NCI-H128 (cell line): ENCODE measurements at regions not wholly inside any gene's neighbourhood (a gene's known extent, or its start where the extent isn't known, plus 50 kb on each side); places are given as distances from the start of the nearest gene placed in this dataset.
"Not testable (repeated sequence)": the region's sequence is repeated elsewhere in the genome, so short reads cannot be mapped to it uniquely, and the experiment has no call there.

Source experiments
- DNase-seq: peaks from one replicate; lab custom pipeline; 2025; ENCODE audit not compliant: unreplicated experiment; lab: John Stamatoyannopoulos, UW

DNA sequence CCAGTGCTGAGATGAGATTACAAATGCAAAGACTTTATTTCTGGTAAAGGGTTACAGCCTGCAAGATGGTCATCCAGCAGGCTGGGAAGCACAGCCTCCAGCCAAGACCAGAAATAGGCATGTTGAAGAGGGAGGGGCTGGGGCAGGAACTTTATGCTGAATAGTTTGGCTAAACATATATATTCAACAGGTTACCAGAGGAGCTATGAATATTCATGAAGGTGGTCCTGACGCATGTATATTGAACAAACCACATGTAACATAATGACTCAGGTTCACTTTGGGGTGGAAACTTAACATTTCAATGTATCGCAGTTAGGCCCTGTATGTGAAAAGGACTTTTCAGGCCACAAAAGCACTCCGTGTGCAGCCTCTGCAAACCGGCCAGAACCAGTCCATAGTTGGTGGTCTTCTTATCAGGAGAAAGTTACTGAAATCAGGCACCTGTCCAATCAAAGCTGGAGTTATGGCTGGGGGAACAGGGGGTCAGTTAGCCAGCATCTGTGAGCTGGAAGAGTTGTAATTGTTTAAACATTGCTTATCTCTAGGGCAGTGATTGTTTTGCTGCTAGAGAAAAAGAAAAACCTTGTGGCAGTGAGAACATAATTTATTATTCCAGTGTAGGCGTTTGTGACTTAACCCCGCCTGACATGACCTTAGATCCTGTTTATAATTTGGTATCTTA lies 372.9 kb upstream of the AUTS2 start:
- no peak for DNase-seq

DNA sequence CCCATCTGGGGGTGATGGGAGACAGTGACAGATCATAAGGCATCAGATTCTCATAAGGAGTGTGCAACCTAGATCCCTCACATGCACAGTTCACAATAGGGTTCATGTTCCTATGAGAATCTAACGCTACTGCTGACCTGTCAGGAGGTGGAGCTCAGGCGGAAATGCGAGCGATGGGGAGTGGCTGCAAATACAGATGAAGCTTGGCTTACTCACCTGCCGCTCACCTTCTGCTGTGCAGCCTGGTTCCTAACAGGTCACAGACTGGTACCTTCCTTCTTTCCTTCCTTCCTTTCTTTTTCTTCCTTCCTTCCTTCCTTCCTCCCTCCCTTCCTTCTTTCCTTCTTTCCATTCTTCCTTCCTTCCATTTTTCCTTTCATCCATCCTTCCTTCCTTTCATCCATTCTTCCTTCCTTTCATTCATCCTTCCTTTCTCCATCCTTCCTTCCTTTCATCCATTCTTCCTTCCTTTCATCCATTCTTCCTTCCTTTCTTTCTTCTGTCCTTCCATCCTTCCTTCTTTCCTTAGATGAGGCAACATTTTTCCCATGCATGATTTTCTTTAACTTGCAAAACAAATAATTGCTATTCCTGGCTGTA lies 370.0 kb upstream of the AUTS2 start:
- no peak for DNase-seq

DNA sequence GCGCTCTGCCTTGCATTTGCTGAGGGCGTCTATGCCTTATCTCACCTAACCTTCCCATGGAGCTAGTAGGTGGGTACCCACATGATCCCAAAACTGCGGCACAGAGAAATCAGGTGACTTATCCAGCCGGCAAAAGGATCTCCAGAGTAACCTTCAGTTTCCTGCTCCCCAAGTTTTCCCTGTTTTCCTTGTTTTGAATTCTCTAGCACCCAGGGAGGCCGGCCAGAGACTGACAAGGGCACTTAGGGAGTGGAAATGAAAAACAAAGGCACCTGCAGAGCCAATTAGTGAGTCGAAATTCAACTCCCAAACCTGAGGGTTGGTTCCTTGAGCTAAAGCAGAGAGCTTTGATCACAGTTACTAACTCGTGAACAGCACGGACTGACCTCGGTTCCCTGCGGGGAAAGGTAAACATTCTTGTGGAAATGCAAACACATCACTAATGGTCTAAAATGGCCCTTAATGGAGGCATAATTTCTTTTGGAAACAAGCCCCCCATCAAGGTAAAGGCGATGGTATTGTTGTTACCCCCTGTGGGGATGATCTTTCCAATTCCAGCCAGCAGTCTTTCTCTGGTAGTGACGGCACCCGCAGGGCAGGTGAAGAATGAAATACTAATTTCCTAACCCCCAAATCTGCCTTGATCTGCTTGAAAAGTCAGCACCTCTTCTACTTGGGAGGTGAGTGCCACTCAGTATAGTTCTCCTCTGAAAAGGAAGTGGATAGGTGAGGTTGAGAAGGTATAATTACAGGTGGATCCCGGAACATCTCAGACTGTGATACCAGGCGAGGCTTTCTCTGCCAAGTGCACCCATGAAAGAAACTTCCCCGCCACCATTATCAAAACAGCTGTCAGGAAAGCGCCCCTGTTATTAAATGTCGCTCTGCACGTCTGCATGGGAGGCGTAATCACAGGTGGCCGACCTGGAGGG lies 365.6 kb upstream of the AUTS2 start:
- peak; percentile 97 for DNase-seq

GRCh38 chr7:69237541-69237940 lies 360.7 kb upstream of the AUTS2 start:
- no peak for DNase-seq

GRCh38 chr7:69243016-69243415 lies 355.3 kb upstream of the AUTS2 start:
- DNase-seq, result no peak

DNA sequence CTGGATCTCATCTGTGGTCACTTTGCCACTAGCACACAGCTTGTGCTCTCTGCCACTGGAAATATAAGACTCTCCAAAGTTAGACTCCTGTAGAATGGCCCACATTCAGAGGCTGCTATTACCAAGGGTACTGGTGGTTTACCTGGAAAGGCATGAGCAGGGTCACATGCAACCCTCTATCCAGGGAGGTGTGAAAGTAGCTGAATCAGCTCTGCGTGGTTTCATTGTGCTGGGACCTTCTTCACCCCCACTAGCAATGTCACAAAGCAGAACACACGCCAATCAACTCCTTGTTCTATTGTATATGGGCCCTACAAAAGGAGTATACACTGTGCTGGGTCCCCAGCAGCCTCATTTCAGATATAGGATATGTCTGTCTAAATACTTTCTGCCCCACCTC lies 353.6 kb upstream of the AUTS2 start:
- DNase-seq, result no peak

DNA sequence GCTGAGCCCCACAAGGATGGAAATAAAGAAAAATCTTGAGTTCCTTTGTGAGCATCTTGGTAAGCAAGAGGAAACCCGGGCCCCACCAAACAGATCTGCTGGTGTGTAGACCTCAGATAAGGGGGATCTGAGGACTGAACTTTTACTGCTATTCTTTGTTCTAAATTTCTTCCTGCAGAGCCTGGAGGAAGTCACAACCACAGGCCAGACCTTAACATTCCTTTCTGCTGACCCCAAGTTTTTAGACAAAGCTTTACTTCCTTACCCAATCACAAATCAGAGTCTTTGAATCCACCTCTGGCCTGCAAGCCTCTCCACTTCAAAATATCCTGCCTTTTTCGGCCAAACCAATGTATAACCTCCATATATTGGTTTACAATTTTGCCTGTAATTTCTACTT lies 352.6 kb upstream of the AUTS2 start:
- DNase-seq, result no peak

- no peak for DNase-seq
Measured at GRCh38 chr7:69246758-69247157, 351.5 kb upstream of the AUTS2 start.

- not testable (repeated sequence) for DNase-seq
Measured at GRCh38 chr7:69248382-69248828, 349.9 kb upstream of the AUTS2 start.

- no peak for DNase-seq
Measured at GRCh38 chr7:69250958-69251357, 347.3 kb upstream of the AUTS2 start.

DNA sequence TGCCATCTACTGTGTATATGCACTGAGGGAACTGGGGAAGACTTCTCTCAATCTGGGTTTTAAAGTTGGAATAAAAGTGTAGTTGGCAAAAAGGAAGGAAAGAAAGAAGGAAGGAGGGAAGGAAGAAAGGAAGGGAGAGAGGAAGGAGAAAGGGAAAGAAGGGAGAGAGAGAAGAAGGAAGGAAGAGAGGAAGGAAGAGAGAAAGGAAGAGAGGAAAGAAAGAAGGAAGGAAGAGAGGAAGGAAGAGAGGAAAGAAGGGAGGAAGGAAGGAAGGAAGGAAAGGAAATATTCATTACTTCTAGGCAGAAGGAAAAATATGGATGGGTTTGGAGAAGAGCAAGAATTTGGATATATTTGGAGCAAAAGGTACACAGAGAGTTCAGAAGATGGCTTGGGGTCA lies 343.6 kb upstream of the AUTS2 start:
- DNase-seq, result no peak

- DNase-seq, result no peak
Measured at GRCh38 chr7:69256634-69257081, 341.6 kb upstream of the AUTS2 start.

- DNase-seq, result no peak
Measured at GRCh38 chr7:69257592-69257991, 340.7 kb upstream of the AUTS2 start.

- DNase-seq, result no peak
Measured at GRCh38 chr7:69259445-69259844, 338.8 kb upstream of the AUTS2 start.

GRCh38 chr7:69260023-69260422 lies 338.3 kb upstream of the AUTS2 start:
- DNase-seq, result no peak

- DNase-seq, result no peak
Measured at GRCh38 chr7:69263550-69263949, 334.7 kb upstream of the AUTS2 start.

- no peak for DNase-seq
Measured at GRCh38 chr7:69269806-69270205, 328.5 kb upstream of the AUTS2 start.

GRCh38 chr7:69272101-69272500 lies 326.2 kb upstream of the AUTS2 start:
- no peak for DNase-seq

DNA sequence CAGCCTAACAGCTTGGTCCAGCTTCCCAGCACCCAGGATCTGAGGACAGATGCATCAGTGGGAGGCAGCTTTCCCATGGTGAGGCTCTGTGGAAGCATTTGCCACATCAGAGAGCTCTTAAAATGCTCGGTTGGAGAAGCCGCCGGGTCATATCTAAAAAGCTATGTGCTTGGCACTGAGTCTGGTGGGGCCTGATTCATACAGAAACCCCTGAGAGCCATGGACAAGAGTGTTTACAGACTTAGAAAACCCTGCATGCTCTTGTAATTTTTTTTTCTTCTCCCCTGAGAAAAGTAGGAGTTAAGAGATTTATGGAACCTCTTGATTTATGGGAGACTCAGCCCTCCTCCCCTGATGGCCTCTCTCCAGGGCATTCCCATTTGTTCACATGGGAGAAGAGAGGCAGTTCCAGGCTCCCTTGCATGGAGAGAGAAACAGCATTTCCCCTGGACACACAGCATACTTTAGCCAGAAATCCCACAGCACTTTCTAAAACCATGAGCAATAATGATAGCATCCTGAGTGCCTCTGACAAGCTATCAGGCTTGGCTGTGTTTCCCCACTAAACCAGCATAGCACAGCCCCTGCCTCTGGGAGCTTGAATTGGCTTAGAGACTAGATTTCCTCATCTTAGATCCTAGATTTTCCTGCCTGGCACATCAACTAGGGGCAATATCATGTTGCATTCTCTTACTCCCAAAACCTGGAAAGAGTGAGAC lies 322.1 kb upstream of the AUTS2 start:
- no peak for DNase-seq

DNA sequence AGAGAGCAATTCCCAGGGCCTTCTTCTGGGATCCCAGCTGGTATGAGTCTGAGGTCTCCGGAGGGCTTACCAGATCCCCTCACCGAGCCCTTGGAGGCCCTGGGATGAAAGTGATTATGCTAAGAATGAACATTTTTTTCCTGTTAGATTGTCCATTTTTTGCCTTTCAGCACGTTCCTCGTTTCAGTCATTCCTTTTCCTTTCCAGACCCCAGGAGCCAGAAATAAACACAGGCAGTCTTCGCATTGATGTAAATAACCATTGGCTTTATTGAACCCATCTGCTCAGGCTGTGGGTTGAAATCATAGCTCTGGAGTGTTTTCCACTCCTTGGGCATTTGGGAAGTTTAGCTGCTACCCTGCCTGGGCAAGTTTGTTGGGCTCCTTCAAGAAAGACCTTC lies 320.9 kb upstream of the AUTS2 start:
- no peak for DNase-seq

GRCh38 chr7:69282946-69283345 lies 315.3 kb upstream of the AUTS2 start:
- DNase-seq, result no peak
